Prostate gland (tissue), 2 donors: ENCODE measurements at regions not wholly inside any gene's neighbourhood (a gene's known extent, or its start where the extent isn't known, plus 50 kb on each side); places are given as distances from the start of the nearest gene placed in this dataset.

Experiments used
- CTCF ChIP-seq, 4 experiments: fragments of 200-600 bp in 2 of 4; fragments of 450-650 bp in 2 of 4; sonication (generic) in 2 of 4; IDR thresholded peaks; 1 replicate in 3 of 4; 2 replicates in 1 of 4; pipeline ENCODE4 v1.5.1; 2016 to 2019; ENCODE audit warnings: antibody characterized with exemption in 4 of 4, mild to moderate bottlenecking in 2 of 4, moderate library complexity in 2 of 4
- POLR2A ChIP-seq: fragments of 450-650 bp; IDR thresholded peaks from one replicate; pipeline ENCODE4 v1.6.1; 2016; ENCODE audit warnings: antibody characterized with exemption, mild to moderate bottlenecking
- POLR2AphosphoS5 ChIP-seq: sonication (generic); formaldehyde crosslinking; IDR thresholded peaks from one replicate; pipeline ENCODE4 v1.6.1; 2017; ENCODE audit warnings: antibody characterized with exemption

GRCh38 chr10:78414380-78414779 is 380.7 kb downstream of the RPS24 start:
- TF ChIP-seq CTCF (IDR thresholded peaks at IDR 0.05) (no peak), POLR2A (no peak), POLR2AphosphoS5 (no peak)
